ENCODE measurements at regions not wholly inside any gene's neighbourhood (a gene's known extent, or its start where the extent isn't known, plus 50 kb on each side); places are given as distances from the start of the nearest gene placed in this dataset.
"Not testable (repeated sequence)": the region's sequence is repeated elsewhere in the genome, so short reads cannot be mapped to it uniquely, and the experiment has no call there.

DNA sequence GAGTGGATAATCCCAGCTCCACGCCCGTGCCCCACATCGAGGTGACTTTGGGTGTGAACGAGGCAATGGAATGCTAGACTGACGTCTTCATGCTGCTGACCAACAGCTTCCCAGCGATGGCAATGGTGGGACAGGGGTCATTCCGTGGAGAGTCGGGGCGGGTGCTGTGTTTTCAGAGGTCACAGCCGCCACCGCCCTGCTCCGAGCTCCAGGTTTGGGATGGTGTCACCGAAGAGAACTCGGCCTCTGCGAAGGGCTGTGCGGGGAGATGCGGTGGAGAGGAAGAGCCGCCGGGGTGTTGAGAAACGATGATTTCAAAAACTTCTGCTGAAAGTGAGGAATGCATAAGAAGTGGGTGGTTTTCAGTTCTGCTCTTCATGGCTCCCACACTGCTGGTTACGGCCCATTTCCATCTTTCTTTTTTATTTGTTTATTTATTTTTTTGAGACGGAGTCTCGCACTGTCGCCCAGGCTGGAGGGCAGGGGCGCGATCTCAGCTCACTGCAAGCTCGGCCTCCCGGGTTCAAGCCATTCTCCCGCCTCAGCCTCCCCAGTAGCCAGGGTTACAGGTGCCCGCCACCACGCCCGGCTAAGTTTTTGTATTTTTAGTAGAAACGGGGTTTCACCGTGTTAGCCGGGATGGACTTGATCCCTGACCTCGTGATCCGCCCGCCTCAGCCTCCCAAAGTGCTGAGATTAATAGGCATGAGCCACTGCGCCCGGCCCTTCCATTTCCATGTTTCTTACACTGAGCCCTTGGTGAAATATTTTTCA lies 142.6 kb downstream of the RTP5 start:
- Histone ChIP-seq H3K4me3 (ENCODE audit: low read depth, low read length) (no peak overlapping the region), H3K27me3 (ENCODE audit: control insufficient read depth, insufficient read depth, low read length) (no peaks in the 10 kb centered on the region), H3K36me3 (ENCODE audit: control insufficient read depth, insufficient read depth, low read length) (no peaks in the 10 kb centered on the region)
- TF ChIP-seq, protein P1, sequence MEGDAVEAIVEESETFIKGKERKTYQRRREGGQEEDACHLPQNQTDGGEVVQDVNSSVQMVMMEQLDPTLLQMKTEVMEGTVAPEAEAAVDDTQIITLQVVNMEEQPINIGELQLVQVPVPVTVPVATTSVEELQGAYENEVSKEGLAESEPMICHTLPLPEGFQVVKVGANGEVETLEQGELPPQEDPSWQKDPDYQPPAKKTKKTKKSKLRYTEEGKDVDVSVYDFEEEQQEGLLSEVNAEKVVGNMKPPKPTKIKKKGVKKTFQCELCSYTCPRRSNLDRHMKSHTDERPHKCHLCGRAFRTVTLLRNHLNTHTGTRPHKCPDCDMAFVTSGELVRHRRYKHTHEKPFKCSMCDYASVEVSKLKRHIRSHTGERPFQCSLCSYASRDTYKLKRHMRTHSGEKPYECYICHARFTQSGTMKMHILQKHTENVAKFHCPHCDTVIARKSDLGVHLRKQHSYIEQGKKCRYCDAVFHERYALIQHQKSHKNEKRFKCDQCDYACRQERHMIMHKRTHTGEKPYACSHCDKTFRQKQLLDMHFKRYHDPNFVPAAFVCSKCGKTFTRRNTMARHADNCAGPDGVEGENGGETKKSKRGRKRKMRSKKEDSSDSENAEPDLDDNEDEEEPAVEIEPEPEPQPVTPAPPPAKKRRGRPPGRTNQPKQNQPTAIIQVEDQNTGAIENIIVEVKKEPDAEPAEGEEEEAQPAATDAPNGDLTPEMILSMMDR (IDR thresholded peaks at IDR 0.05; ENCODE audit: insufficient read depth, low read length, poor library complexity, severe bottlenecking): no peak
- DNase-seq (ENCODE audit: low read depth): no peak

DNA sequence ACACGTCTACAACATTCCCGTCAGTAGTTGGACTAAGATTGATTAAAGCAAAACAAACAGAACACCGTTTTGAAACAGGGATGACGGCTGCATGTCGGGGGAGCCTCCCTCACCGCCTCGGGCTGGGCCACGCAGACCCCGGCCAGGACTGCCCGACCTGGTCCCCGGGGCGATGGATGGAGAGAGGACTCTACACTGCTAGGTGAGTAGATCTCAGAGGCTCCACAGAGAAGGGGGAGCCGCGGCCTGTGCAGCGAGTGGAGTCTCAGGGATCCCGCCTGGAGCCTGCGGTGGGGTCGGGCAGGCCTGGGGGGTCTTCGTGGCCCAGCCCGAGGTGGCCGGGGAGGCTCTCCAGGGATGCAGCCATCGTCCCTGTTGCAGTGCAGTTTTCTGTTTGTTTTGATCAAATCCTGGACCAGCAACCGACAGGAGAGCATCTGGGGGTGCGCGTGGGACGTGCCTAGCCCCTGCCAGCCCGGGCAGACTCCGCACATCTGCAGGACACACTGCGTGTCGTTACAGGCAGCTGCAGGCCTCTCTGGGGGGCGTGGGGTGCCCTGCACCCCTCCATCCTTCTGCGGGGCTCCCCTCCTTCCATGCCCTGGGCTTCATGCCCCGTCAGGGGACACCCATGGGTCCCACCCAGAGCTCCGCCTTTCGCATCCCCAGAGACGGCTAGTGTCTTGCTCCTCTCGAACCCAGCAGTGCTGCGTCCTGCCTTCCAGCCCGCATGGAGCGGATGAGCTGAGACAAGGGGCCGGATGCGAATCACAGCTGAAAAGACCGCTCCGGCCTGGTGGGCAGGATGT lies 143.6 kb downstream of the RTP5 start:
- Histone ChIP-seq H3K27me3 (ENCODE audit: control insufficient read depth, insufficient read depth, low read length) (no peaks in the 10 kb centered on the region), H3K36me3 (ENCODE audit: control insufficient read depth, insufficient read depth, low read length) (no peaks in the 10 kb centered on the region), H3K4me3 (ENCODE audit: low read depth, low read length) (no peak overlapping the region)
- no peak for DNase-seq (ENCODE audit: low read depth)
- TF ChIP-seq, protein P1 (IDR thresholded peaks at IDR 0.05; ENCODE audit: insufficient read depth, low read length, poor library complexity, severe bottlenecking): no peak

DNA sequence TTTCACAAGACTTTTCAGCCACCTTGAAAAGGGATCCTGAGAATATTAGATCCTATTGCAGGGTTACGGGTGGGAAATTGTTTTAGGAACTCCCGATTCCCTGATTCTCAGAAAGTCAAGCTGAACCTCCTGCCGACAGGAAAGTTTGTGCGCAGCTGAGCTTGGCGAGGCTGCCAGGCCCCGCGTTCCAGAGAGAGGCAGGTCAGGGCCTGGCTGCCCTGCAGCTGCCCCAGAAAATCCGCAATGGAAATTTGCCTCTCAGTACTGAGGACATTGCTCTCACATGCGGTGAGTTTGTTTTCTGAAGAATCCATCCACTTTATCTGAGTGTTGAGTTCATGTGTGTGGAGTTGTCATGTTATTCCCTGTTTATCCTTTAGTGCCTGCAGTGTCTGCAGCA lies 144.2 kb downstream of the RTP5 start:
- Histone ChIP-seq H3K27me3 (ENCODE audit: control insufficient read depth, insufficient read depth, low read length) (no peaks in the 10 kb centered on the region), H3K4me3 (ENCODE audit: low read depth, low read length) (no peak overlapping the region), H3K36me3 (ENCODE audit: control insufficient read depth, insufficient read depth, low read length) (no peaks in the 10 kb centered on the region)
- DNase-seq (ENCODE audit: low read depth): no peak
- TF ChIP-seq, protein P1 (IDR thresholded peaks at IDR 0.05; ENCODE audit: insufficient read depth, low read length, poor library complexity, severe bottlenecking): no peak

DNA sequence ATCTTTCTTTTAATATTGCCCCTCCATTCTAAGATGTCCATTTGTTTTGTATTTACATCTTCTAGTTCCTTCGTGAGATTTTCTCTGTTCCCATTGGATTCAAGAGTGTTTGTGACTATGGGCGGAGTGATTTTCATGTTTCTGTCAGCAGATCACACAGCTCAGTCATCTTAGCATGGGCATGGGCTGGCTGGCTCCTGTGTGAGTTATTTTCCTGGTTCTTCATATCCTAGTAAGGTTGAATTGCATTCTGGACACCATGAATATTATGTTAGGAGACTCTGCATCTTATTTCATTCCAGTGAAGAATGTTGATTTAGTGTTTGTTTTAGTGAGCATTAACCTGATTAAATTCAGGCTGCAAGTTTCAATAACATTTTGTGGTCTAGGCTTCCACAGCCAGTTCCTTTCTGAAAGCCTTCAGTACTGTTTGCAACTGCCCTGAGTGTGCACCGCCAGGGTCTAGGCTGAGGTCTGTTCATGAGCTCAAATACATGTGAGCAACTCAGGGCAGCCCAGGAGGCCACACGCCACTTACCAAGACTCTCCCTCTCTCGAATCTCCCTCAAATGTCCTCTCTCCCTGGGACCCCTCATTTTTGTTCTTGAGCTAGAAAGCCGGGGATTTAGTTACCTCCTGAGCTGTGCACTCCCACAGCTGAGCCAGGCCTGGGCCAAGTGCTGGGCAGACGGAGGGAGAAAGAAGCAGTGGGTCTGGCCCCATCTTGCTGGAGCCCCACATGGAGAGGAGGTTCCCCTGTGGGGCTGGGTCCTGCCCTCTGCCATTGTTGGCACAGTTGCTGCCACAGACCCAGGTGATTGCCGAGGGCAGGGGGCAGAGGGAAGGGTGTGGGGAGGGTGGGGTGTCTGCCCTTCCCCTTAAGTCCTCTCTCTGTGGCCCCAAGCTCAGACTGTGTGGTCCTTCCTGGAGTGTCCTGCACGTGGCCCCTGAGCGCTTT lies 145.9 kb downstream of the RTP5 start:
- Histone ChIP-seq H3K4me3 (ENCODE audit: low read depth, low read length) (no peak overlapping the region), H3K27me3 (ENCODE audit: control insufficient read depth, insufficient read depth, low read length) (peaks cover 3% of the 10 kb centered on the region), H3K36me3 (ENCODE audit: control insufficient read depth, insufficient read depth, low read length) (no peaks in the 10 kb centered on the region)
- TF ChIP-seq, protein P1 (IDR thresholded peaks at IDR 0.05; ENCODE audit: insufficient read depth, low read length, poor library complexity, severe bottlenecking): no peak
- no peak for DNase-seq (ENCODE audit: low read depth)

DNA sequence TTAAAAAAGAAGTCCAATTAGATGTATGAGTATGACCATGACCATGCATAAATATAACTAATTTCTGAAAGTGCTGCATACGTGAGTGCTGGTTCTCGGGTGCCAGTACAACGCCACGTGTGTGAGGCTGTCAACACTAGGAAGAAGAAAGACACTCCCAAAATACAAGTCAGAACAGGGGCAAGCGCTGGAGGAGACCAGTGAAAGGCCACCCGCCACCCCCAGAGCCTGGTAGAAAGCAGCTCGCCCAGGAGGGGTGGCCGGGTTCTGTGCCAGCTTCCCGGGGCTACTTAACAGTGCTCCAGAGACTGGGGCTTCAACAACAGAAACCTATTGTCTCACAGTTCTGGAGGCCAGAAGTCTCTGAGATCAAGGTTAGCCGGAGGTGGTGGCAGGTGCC lies 147.6 kb downstream of the RTP5 start:
- TF ChIP-seq, protein P1 (IDR thresholded peaks at IDR 0.05; ENCODE audit: insufficient read depth, low read length, poor library complexity, severe bottlenecking): no peak
- Histone ChIP-seq H3K36me3 (ENCODE audit: control insufficient read depth, insufficient read depth, low read length) (no peaks in the 10 kb centered on the region), H3K4me3 (ENCODE audit: low read depth, low read length) (no peak overlapping the region), H3K27me3 (ENCODE audit: control insufficient read depth, insufficient read depth, low read length) (peaks cover 4% of the 10 kb centered on the region)
- no peak for DNase-seq (ENCODE audit: low read depth)

DNA sequence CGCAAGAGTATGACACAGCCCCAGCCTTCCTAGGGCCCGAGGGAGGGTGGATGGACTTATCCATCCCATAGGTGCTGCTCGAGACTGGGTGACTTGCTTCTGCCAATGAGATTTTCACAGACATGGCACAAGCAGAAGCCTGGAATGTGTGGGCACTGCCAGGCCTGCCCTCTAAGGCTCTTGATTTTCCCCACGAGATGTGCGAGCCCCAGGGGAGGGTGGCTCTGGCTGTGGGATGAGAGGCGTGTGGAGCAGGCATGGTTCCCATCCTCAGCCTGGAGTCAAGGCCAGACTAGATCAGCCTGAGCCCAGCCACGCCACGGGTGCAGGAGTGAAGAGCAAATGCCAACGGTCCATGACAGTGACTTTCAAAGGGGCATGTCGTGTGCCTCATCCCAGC lies 148.9 kb downstream of the RTP5 start:
- not testable (repeated sequence) for H3K4me3 ChIP-seq (ENCODE audit: low read depth, low read length)

More for the DNA sequence above, 148.9 kb downstream of the RTP5 start:
- H3K27me3 ChIP-seq (ENCODE audit: control insufficient read depth, insufficient read depth, low read length); DNase-seq (ENCODE audit: low read depth); H3K36me3 ChIP-seq (ENCODE audit: control insufficient read depth, insufficient read depth, low read length): not testable (repeated sequence)
